ENCODE measurements at regions not wholly inside any gene's neighbourhood (a gene's known extent, or its start where the extent isn't known, plus 50 kb on each side); places are given as distances from the start of the nearest gene placed in this dataset.

- TF ChIP-seq, protein P1, sequence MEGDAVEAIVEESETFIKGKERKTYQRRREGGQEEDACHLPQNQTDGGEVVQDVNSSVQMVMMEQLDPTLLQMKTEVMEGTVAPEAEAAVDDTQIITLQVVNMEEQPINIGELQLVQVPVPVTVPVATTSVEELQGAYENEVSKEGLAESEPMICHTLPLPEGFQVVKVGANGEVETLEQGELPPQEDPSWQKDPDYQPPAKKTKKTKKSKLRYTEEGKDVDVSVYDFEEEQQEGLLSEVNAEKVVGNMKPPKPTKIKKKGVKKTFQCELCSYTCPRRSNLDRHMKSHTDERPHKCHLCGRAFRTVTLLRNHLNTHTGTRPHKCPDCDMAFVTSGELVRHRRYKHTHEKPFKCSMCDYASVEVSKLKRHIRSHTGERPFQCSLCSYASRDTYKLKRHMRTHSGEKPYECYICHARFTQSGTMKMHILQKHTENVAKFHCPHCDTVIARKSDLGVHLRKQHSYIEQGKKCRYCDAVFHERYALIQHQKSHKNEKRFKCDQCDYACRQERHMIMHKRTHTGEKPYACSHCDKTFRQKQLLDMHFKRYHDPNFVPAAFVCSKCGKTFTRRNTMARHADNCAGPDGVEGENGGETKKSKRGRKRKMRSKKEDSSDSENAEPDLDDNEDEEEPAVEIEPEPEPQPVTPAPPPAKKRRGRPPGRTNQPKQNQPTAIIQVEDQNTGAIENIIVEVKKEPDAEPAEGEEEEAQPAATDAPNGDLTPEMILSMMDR (IDR thresholded peaks at IDR 0.05) = no peak
- TF ChIP-seq POLR2A (IDR thresholded peaks at IDR 0.05; ENCODE audit: low read depth) (no peak), POLR2AphosphoS5 (IDR thresholded peaks at IDR 0.05) (no peak)
These were observed 156.3 kb downstream of the CDRT15L2 start for GRCh38 chr17:20735796-20736195.

Data from esophagus muscularis mucosa (tissue), 3 donors.